ENCODE measurements at regions not wholly inside any gene's neighbourhood (a gene's known extent, or its start where the extent isn't known, plus 50 kb on each side); places are given as distances from the start of the nearest gene placed in this dataset.

DNA sequence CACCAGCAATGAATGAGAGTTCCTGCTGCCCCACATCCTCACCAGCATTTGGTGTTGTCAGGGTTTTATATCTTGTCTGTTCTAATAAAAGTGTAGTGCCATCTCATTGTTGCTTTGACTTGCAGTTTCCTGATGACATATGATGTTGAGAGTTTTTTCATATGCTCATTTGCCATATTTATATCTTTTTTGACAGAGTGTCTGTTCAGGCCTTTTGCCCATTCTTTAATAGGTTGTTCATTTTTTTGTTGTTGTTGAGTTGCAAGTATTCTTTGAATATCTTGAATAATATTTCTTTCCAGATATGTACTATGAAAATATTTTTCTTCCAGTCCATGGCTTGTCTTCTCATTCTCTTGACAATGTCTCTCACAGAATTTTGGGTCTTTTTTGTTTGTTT is 111.7 kb upstream of the KCNJ15 start:
- no peak overlapping the region for H2AFZ ChIP-seq (ENCODE audit: low read length)
- BruUV-seq (replicated peaks) = no TSS peak
- no peaks in the 10 kb centered on the region for H3K4me1 ChIP-seq (ENCODE audit: insufficient read depth, low read length, poor library complexity, severe bottlenecking)
- ChIA-PET CTCF (ENCODE audit: unreplicated experiment) (no interaction called here), POLR2A (no interaction called here)
- H3K36me3 ChIP-seq (ENCODE audit: insufficient read depth, low read length) = no peaks in the 10 kb centered on the region
- TF ChIP-seq, protein P1, sequence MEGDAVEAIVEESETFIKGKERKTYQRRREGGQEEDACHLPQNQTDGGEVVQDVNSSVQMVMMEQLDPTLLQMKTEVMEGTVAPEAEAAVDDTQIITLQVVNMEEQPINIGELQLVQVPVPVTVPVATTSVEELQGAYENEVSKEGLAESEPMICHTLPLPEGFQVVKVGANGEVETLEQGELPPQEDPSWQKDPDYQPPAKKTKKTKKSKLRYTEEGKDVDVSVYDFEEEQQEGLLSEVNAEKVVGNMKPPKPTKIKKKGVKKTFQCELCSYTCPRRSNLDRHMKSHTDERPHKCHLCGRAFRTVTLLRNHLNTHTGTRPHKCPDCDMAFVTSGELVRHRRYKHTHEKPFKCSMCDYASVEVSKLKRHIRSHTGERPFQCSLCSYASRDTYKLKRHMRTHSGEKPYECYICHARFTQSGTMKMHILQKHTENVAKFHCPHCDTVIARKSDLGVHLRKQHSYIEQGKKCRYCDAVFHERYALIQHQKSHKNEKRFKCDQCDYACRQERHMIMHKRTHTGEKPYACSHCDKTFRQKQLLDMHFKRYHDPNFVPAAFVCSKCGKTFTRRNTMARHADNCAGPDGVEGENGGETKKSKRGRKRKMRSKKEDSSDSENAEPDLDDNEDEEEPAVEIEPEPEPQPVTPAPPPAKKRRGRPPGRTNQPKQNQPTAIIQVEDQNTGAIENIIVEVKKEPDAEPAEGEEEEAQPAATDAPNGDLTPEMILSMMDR (conservative IDR thresholded peaks at IDR 0.05; ENCODE audit: low read length) = no peak
- no peak for TF ChIP-seq EZH2phosphoT487 (IDR thresholded peaks at IDR 0.05; ENCODE audit: borderline replicate concordance, low read depth, low read length)
- no peak overlapping the region for H3K4me3 ChIP-seq (ENCODE audit: low read depth, low read length, poor library complexity, severe bottlenecking)
- H3K79me2 ChIP-seq (ENCODE audit: insufficient read depth, low read depth, low read length) = no peaks in the 10 kb centered on the region
- intact Hi-C loops (cut with micrococcal nuclease; ENCODE audit: unreplicated experiment) = no loop called here
- no peaks in the 10 kb centered on the region for H4K20me1 ChIP-seq (ENCODE audit: insufficient read depth, low read length)
- no peaks in the 10 kb centered on the region for H3K9me2 ChIP-seq (ENCODE audit: insufficient read depth, low read length)
- no peaks in the 10 kb centered on the region for H3K9me3 ChIP-seq (ENCODE audit: low read length)
- no peak overlapping the region for H3K4me2 ChIP-seq (ENCODE audit: low read length)
- no peak overlapping the region for H3K27ac ChIP-seq (ENCODE audit: low read depth, low read length, poor library complexity, severe bottlenecking)
- no peak for DNase-seq (ENCODE audit: low spot score)

DNA sequence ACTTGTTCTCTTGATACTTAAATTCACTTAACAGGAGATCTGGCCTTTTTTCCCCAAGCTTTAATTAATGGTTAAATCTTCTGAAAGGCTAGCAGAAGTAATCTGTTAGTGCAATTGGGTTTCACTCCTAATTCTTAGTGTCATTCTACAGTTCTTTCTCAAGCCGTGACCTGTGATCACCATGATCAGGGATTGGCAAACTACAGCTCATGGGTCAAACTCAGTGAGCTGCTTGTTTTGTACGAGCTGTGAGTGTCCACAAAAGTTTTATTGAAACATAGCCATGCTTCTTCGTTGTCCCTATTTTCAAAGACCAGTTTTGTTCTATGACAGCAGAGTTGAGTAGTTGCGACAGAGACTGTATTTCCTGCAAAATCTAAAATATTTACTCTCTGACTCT is 109.4 kb upstream of the KCNJ15 start:
- no peaks in the 10 kb centered on the region for H3K9me2 ChIP-seq (ENCODE audit: insufficient read depth, low read length)
- TF ChIP-seq, protein P1 (conservative IDR thresholded peaks at IDR 0.05; ENCODE audit: low read length) = no peak
- TF ChIP-seq EZH2phosphoT487 (IDR thresholded peaks at IDR 0.05; ENCODE audit: borderline replicate concordance, low read depth, low read length) = no peak
- no peak overlapping the region for H3K4me3 ChIP-seq (ENCODE audit: low read depth, low read length, poor library complexity, severe bottlenecking)
- no peaks in the 10 kb centered on the region for H3K9me3 ChIP-seq (ENCODE audit: low read length)
- no peaks in the 10 kb centered on the region for H3K36me3 ChIP-seq (ENCODE audit: insufficient read depth, low read length)
- H3K79me2 ChIP-seq (ENCODE audit: insufficient read depth, low read depth, low read length) = no peaks in the 10 kb centered on the region
- H2AFZ ChIP-seq (ENCODE audit: low read length) = no peak overlapping the region
- no peaks in the 10 kb centered on the region for H4K20me1 ChIP-seq (ENCODE audit: insufficient read depth, low read length)
- no TSS peak for BruUV-seq (replicated peaks)
- CTCF ChIA-PET (ENCODE audit: unreplicated experiment) = no interaction called here
- no peak overlapping the region for H3K4me2 ChIP-seq (ENCODE audit: low read length)
- no peaks in the 10 kb centered on the region for H3K4me1 ChIP-seq (ENCODE audit: insufficient read depth, low read length, poor library complexity, severe bottlenecking)
- POLR2A ChIA-PET = no interaction called here
- intact Hi-C loops (cut with micrococcal nuclease; ENCODE audit: unreplicated experiment) = no loop called here
- DNase-seq (ENCODE audit: low spot score) = no peak
- no peak overlapping the region for H3K27ac ChIP-seq (ENCODE audit: low read depth, low read length, poor library complexity, severe bottlenecking)

DNA sequence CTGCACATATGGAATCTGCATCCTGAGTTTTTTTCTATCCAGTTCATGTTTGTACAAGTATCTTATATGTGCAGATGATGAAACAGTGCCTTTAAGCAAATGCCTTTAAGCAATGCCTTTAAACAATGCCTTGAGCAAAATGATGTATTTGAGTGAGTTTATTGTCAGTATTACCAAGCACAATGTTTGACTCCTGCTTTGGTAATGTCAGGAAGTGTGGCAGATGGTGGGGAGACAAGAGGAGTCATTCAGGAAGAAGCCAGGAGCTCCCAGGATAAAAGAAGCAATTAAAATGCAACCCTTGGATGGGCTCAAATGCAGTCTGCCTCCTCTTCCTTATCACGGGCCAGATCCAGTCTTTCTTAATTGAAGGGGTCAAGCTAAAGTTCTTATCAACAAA is 108.7 kb upstream of the KCNJ15 start:
- Histone ChIP-seq H3K79me2 (ENCODE audit: insufficient read depth, low read depth, low read length) (no peaks in the 10 kb centered on the region), H3K4me2 (ENCODE audit: low read length) (no peak overlapping the region), H3K27ac (ENCODE audit: low read depth, low read length, poor library complexity, severe bottlenecking) (no peak overlapping the region), H3K9me3 (ENCODE audit: low read length) (no peaks in the 10 kb centered on the region), H3K36me3 (ENCODE audit: insufficient read depth, low read length) (no peaks in the 10 kb centered on the region), H3K4me3 (ENCODE audit: low read depth, low read length, poor library complexity, severe bottlenecking) (no peak overlapping the region), H3K9me2 (ENCODE audit: insufficient read depth, low read length) (no peaks in the 10 kb centered on the region), H4K20me1 (ENCODE audit: insufficient read depth, low read length) (no peaks in the 10 kb centered on the region), H2AFZ (ENCODE audit: low read length) (no peak overlapping the region), H3K4me1 (ENCODE audit: insufficient read depth, low read length, poor library complexity, severe bottlenecking) (no peaks in the 10 kb centered on the region)
- POLR2A ChIA-PET = interaction anchor here (0.9 kb wide), 1 partner anchor 7 kb away, joined by 3 read pairs; no protein-coding TSS in a partner anchor
- DNase-seq (ENCODE audit: low spot score) = no peak
- TF ChIP-seq, protein P1 (conservative IDR thresholded peaks at IDR 0.05; ENCODE audit: low read length) = no peak
- TF ChIP-seq EZH2phosphoT487 (IDR thresholded peaks at IDR 0.05; ENCODE audit: borderline replicate concordance, low read depth, low read length) = no peak
- CTCF ChIA-PET (ENCODE audit: unreplicated experiment) = no interaction called here
- BruUV-seq (replicated peaks) = no TSS peak
- intact Hi-C loops (cut with micrococcal nuclease; ENCODE audit: unreplicated experiment) = no loop called here

All from OCI-LY7 (cell line).